HG03575 (cell line): ENCODE measurements at regions not wholly inside any gene's neighbourhood (a gene's known extent, or its start where the extent isn't known, plus 50 kb on each side); places are given as distances from the start of the nearest gene placed in this dataset.

Experiments used
- ATAC-seq: cut with Tn5 transposase; IDR thresholded peaks from one replicate; pipeline ENCODE4 v1.9.1; 2021; ENCODE audit not compliant: unreplicated experiment, insufficient number of reproducible peaks, low FRiP score; ENCODE audit errors: extremely low read depth

- no peak for ATAC-seq
These were observed 68.3 kb upstream of the SMNDC1 start for GRCh38 chr10:110373059-110373458.

DNA sequence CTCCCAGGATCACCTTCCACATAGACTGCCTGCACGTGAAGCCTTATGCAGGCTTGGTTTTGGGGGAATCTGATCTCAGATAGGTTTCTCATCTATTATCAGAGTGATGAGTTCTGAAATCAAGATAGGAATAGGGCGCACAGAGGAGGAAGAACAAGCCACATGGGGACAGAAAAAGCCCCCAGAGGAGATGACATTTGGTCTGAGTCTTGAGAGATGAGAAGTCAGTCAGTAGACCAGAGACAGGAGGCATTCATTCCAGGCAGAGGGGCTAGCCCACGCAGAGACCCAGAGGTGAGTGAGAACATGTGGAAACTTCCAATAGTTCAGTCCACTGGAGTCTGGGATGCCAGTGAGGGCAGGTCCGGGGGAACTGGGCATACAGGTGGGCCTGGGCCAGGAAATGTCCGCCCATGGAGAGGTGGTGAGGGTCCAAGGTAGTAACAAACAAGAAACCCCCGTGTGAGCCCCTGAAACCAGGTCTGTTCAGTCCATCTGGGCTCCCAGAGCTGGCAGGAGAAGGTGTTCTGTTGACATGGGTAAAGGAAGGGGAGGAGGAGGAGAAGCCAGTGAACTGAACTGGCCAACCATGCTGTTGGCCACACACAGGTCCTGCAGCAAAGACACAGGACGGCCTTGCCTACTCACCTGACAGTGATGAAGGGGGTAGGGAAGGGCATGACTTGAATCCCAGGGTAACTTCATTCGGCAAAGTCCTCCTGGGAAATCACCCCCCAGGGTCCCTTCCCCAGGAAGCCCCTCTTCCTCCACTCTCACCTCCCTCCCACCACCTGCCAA is 69.3 kb upstream of the SMNDC1 start:
- ATAC-seq: no peak

GRCh38 chr10:110375121-110375520 is 70.4 kb upstream of the SMNDC1 start:
- ATAC-seq: no peak

DNA sequence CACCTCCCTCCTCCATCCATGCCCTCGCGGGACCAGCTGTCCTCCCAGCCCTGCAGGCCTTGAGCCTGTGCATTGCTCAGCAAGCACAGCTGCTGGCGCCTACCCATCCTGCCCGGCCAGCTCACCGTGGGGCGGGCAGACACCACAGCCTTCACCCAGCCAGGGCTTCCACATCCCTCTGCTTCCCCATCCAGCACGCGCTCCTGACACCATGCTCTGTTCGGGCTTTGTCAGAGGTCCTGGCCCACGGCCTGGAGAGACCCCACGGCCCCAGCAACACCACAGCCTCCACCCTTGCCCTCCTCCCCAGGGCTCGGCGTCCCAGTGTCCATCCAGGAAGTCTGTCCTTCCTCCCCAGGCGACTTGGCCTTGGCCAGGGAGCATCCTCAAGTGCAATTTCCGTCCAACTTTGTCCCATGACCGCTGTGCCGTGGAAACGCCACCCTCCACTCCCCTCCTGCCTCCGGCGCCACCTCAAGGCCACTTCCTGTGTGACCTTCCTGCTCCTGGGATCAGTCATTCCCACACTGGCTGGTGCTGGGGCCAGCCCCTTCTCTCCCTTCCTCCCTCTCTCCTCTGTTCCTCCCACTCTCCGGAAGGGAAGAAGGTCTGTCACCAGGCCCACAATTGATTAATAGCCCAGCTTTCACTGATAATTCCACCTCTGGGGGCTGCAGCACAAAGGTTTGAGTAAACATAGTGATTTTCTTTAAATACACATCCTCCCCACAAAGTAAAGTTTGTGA is 71.5 kb upstream of the SMNDC1 start:
- ATAC-seq: no peak

GRCh38 chr10:110376767-110377160 is 72.0 kb upstream of the SMNDC1 start:
- no peak for ATAC-seq

GRCh38 chr10:110378006-110378405 is 73.3 kb upstream of the SMNDC1 start:
- ATAC-seq: no peak

DNA sequence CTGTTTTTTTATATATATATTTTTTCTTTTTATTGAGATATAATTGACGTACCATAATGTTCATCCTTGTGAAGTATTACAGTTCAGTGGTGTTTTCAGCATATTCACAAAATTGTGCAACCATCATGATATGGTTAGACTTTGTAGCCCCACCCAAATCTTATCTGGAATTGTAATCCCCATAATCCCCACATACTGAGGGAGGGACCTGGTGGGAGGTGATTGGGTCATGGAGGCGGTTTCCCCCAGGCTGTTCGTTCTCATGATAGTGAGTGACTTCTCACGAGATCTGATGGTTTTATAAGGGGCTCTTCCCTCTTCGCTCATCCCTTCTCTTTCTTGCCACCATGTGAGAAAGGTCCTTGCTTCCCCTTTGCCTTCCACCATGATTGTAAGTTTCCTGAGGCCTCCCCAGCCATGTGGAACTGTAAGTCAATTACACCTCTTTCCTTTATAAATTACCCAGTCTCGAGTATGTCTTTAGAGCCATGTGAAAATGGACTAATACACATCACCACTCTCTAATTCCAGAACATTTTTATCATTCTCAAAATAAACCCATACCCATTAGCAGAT is 73.9 kb upstream of the SMNDC1 start:
- ATAC-seq: no peak

DNA sequence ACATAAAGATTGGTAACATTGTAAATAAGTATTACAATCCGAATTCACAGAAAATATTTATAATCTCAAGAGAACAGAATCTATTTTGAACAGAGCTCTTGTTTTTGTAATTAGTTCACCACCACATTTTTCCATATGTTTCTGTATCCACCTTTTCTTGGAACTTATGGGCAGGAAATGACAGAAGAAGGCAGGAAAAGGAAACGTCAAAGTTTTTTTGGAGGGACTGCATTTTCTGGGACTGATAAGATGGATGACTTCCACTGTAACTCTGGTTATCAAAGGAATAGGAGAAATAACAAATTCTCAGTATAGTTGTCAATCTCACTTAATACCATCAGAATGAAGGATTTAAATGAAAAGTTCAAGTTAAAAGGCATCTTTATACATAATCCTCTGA is 75.1 kb upstream of the SMNDC1 start:
- no peak for ATAC-seq

GRCh38 chr10:110380293-110380692 is 75.6 kb upstream of the SMNDC1 start:
- ATAC-seq: no peak

GRCh38 chr10:110382695-110383094 is 78.0 kb upstream of the SMNDC1 start:
- ATAC-seq: no peak

GRCh38 chr10:110387617-110387982 is 82.9 kb upstream of the SMNDC1 start:
- no peak for ATAC-seq

DNA sequence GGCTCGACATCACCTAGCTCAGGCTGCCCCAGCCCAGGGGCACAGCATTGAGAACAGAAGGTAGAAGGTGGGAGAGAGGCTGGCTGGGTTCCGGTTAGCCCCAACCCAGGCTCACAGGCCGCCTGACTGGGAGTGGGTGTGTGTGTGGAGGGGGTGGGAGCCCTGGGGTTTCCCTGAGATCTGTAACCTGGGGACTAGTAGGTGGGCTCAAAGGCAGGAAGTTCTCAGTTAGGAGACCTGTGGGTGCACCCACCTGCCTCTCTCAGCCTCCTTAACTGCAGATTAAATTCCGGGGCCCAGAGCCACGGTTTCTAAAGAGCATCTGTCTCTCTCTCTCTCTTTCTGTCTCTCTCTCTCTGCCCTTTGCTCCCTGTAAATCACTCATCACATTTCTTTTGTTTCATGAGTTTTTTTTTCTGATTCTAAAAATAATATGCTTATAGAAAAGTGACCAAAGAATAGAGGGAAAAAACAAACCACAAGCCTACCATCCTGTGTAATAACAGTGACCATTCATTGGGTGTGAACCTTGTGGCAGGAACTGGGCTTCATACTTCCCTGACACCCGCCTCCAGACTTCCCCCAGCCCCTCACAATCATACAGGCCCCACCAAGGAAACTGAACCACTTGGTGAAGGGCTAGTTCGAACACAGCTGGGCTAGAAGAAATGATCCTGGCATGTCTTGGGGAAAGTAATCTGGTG is 83.4 kb upstream of the SMNDC1 start:
- ATAC-seq: peak; percentile 67

DNA sequence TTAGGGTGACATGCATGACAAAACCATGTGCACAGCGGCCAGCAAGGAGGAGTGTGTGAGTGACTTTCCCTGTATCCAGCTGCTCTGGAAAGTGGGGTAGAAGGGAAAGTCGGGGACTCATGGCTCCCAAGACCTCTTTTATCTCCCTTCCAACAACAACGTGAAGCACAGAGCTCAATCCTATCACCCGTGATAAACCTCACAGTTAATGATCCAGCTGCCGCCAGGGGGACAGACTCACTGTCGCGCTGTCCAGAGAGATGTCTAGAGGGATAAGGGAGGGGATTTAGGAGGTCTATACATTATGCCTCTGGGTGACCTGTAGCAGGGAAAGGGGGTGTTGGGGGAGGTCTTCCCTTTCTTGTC is 84.0 kb upstream of the SMNDC1 start:
- ATAC-seq: no peak

GRCh38 chr10:110389255-110389654 is 84.5 kb upstream of the SMNDC1 start:
- ATAC-seq: no peak

- ATAC-seq: no peak
These were observed 86.8 kb upstream of the SMNDC1 start for GRCh38 chr10:110391541-110391940.

- no peak for ATAC-seq
These were observed 87.4 kb upstream of the SMNDC1 start for GRCh38 chr10:110392121-110392520.

- ATAC-seq: no peak
These were observed 88.4 kb upstream of the SMNDC1 start for GRCh38 chr10:110392868-110393740.

DNA sequence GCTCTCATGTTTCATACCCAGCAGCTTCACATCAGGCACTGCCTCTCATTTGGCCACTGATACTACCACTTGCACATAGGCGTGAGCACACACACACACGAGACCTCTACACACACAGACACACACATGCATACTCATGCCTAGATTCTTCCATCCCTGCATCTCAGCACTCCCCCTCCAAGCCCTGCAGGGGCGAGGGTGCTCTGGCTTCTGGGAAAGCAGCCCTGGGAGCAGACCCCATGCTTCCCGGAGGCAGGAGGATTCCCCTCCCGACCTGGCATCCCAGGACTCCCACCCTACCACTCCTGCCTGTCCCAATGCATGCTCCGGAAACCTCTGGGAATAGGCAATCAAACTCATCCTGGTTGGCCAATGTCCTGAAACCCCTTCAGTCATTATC is 89.1 kb upstream of the SMNDC1 start:
- ATAC-seq: no peak

DNA sequence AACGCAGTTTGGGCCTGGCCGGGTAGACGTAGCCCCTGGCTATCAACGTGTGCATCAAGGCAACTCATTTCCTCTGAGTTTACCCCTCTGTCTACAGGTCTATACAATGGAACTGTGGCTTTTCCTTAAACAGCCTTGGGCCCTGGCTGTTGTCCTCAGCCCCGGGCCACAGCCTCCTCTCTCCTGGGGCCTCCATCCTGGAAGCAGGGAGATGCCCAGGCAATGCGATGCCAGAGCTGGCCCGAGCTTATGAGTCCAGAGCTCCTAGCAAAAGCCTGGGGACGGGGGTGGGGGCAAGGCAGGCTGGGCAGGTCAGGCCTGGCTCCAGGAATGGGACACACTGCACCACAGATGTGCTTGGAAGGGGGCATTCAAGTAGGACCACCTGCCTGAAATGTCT is 89.6 kb upstream of the SMNDC1 start:
- ATAC-seq: no peak
